ENCODE measurements at regions not wholly inside any gene's neighbourhood (a gene's known extent, or its start where the extent isn't known, plus 50 kb on each side); places are given as distances from the start of the nearest gene placed in this dataset.

DNA sequence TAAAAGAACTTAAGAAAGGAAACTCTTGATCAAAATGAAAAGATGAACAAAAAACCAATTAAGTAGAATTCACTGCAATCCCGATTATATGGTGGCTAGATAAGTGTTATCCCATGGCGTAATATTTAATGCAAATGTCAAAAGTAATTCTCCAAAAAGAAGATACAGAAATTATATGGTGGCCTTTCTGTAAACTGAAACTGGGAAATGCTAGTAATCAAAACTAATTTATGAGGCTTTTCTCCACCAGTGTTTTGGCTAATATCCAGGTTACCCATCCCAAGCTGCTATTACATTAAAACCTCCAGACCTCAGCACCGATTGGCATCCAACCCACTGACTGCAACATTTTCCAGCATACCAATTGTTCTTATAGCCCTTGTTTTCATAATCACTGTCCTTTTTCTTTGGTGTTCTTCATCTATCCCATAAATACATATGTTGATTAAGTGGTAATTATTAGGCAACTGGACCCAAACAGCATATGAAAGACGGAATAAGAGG, 77.2 kb upstream of the TNRC6A start:
- TF ChIP-seq, protein P1, sequence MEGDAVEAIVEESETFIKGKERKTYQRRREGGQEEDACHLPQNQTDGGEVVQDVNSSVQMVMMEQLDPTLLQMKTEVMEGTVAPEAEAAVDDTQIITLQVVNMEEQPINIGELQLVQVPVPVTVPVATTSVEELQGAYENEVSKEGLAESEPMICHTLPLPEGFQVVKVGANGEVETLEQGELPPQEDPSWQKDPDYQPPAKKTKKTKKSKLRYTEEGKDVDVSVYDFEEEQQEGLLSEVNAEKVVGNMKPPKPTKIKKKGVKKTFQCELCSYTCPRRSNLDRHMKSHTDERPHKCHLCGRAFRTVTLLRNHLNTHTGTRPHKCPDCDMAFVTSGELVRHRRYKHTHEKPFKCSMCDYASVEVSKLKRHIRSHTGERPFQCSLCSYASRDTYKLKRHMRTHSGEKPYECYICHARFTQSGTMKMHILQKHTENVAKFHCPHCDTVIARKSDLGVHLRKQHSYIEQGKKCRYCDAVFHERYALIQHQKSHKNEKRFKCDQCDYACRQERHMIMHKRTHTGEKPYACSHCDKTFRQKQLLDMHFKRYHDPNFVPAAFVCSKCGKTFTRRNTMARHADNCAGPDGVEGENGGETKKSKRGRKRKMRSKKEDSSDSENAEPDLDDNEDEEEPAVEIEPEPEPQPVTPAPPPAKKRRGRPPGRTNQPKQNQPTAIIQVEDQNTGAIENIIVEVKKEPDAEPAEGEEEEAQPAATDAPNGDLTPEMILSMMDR (IDR thresholded peaks at IDR 0.05), result no peak
- no peak for TF ChIP-seq POLR2A (IDR thresholded peaks at IDR 0.05)
